Central memory CD4-positive, alpha-beta T cell (primary cell): ENCODE measurements at regions not wholly inside any gene's neighbourhood (a gene's known extent, or its start where the extent isn't known, plus 50 kb on each side); places are given as distances from the start of the nearest gene placed in this dataset.

Source experiments
- DNase-seq: peaks from one replicate; pipeline ENCODE4 v3.0.0; 2022

DNA sequence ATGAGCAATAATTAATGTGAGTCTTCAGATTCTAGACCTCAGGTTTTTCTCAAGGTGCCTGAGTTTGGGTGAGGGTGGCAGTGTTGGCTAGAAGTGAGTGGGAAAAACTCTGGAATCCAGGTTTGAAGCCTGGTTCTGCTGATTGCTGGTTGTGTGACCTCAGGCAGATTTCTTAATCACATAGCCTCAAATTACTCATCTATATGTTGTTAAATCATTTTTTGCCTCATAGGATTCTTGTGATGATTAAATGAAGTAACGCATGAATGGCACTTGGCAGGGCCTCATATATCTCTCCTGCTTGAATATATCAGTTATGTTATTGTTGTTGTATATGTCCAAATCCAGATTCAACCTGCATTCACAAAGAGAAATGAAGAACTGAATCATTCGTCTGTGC, 60.5 kb downstream of the NR2F2 start:
- DNase-seq, result no peak

DNA sequence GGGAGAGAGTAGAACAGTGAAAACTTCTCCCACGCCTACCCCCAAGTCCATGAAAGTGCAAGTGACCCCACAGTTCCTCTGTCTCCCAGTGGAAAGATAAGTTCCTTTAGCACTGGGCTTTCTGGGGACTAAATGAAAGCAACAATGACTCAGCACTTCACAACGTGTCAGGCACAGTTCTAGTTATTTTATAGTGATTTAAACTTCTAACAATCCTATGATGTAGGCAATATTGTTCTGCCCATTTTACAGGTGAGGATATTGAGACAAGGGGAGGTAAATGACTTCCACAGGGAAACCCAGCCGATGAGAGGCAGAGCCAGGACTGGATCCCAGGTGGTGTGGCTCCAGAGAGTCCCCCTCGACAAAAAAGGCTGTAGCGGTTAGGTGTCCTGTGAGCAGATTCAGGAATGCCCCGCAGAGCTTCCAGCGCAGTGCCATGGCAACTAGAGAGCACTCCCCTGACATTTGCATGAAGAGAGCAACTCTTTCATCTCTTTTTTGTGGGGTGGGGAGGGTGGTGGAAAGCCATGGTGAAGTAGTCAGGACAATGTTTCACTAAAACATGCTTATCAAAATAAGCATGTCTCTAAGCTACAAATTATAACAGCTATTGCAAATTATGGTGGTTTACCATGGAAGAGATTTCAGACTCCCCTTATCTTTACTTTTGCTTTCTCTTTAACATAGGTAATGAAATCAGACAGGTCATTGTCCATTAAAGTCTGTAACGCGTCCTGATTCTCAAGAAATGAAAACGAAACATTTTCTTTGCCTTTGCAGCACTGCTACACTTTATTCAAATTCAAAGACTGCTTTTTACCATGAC, 62.1 kb downstream of the NR2F2 start:
- no peak for DNase-seq

DNA sequence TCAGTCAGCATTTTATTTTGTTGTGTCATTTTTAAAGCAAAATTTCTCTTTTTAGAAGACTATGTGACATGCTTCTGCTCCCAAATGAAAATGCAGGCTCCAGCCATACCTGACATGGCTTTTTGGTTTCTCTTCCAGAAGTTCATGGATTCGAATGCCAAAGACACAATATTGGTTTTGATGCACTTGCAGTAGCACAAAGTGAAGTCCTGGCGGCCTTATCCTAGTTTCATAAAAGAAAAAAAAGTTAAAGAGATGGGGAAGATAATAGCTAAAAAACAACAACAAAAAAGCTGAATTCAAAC, 62.7 kb downstream of the NR2F2 start:
- DNase-seq, result no peak

DNA sequence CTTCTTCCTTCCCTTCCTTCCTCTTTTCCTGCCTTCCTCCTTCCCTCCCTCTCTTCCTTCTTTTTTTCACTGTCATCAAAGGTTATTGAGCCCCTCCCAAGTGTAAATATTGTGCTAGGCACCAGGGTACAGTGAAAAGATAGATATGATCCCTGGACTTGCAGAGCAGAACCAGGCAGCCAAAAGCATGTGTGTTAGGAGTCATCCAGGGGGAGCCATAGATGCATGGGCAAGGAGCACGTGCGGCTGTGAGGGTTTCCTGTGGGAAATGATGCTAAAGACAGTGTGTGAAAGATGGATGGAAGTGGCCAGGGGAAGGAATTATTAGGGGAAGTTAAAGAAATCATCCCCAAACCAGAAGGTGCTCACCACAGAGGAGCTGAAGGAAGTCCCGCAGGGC, 65.2 kb downstream of the NR2F2 start:
- DNase-seq, result no peak

DNA sequence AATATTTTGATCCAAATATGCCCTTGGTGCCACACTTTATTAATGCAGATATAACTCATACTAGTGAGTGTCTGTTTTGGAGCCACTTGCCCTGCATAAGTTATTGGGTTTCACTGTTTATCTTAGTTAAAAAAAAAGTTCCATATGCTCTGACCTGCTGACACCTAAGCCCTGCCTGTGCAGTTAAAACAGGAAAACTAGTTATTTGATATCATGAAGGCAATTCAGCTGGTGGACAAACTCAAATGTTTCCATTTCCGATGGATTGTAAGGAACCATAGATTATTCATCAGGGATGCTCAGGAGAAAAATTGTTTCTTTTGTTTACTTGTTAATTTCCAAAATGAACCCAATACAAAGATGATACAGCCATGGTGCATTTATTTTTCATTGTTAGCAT, 68.3 kb downstream of the NR2F2 start:
- DNase-seq, result no peak

DNA sequence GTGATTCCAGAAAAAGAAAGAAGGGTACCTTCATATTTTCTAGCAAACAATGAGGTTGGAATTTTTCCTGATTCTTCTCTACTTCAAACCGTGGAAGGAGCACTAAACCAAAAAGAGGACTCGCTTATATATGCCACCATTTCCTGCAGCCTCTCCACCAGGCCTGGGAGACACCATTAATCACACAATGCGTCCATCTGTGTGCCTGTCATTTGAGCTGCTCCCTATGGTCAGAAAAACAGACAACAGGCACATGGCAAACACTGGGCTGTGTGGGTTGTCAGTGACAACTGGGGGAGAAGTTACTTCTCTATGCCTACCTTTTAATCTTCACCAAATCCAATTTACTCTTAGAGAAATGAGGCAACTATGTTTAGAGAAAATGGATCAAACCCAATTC, 71.9 kb downstream of the NR2F2 start:
- DNase-seq, result no peak

DNA sequence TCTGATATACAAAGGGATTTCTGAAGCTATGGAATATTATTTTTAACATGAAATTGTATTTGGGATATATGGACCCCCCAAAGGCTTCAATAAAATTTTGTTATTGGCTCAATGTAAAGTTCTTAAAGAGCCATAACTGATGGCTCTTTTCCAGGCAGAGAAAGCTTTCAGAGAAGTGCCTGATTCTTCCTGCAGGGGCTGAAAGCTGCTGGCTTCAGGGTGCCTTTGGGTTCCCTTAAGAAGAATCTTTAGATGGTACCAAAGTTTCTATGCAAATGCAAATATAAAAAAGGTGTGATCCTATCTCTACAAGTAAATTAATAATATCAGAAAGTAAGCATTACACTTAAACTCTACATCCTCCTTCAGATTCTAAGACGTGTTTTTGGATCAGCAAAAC, 72.6 kb downstream of the NR2F2 start:
- DNase-seq, result no peak

DNA sequence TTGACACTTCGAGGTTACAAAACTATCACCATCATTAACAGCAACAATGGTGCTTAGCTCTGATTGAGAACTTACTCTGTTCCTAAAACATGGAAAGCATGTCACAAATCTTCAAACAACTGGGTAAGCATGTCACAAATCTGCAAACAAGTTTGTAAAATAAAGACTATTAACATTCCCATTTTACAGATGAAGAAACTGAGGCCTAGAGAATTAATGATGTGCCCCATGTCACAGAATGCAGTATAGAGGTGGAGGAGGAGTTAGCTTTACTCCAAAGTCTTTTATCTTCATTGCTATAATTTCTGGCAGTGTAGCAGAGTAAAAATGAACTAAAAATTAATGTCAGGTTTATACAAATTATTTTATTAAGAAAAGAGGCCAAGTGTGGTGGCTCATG, 73.4 kb downstream of the NR2F2 start:
- no peak for DNase-seq

DNA sequence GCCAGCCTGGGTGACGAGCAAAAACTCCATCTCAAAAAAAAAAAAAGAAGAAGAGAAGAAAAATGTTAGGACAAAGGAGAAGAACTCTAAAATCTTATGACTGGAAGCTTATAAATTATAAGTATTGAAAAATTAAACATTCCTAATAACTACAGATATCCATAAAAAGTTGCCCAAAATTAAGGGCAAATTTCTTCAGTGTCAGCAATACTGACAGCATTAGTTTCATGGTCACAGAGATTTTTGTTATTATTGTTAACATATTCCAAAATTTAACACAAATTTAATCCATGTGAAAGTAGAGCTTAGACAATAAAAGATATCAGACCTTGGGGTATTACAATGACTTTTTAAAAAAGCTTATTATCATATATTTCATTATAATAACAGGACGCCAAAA, 74.1 kb downstream of the NR2F2 start:
- no peak for DNase-seq

DNA sequence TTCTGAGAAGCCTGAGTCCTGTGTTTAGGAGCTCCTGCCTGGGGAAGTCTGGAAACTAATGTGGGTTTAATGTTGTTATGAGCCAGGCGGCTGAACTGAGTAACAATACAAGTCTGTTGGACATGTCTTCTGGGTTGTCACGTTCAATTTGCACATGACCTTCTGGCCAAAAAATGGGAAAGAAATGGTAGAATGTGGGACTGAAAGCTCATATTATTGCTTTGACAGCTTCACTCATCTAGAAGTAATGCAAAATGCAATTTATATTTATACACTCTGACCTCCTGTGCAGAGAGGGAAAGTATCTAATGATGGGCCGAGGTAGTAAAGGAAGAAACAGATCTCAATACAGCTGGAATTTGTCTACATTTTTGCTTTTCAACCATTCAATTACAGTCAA, 75.8 kb downstream of the NR2F2 start:
- DNase-seq, result no peak

DNA sequence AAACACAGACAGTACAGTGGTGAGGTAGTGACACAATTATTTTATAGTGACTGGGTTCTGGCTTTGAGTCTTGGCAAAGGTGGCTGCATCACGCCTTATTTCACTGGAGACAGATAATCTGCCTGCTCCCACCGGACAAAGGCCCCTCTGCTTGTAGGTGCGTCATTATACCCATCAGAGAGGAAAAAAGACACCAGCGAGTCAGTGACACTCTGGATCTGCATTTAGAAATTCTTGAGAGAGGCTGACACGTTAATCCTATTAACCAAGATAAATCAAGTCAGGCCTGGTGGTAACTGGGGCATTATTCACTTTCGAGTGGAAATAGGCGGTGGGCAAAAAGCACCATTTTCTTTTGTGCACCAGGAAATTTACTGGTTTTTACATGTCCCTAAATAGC, 76.2 kb downstream of the NR2F2 start:
- DNase-seq, result no peak

DNA sequence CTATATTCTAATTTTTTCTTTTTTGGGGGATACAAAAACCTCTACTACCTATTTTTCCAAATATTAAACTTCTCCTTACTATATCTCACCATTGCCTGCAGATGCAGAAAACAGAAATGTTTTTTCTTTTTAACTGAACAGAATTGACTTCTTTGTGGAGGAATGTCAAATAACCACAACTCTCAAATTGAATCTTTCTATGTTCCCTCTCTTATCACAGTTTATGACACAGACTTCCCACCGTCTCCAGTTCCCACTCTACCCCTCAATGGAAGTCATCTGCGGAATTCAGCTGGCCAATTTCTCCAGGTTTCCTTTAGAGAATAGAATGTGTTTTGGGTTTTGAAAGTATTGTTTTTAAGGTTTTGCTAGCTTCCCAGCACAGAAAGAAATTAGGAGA, 77.0 kb downstream of the NR2F2 start:
- no peak for DNase-seq

DNA sequence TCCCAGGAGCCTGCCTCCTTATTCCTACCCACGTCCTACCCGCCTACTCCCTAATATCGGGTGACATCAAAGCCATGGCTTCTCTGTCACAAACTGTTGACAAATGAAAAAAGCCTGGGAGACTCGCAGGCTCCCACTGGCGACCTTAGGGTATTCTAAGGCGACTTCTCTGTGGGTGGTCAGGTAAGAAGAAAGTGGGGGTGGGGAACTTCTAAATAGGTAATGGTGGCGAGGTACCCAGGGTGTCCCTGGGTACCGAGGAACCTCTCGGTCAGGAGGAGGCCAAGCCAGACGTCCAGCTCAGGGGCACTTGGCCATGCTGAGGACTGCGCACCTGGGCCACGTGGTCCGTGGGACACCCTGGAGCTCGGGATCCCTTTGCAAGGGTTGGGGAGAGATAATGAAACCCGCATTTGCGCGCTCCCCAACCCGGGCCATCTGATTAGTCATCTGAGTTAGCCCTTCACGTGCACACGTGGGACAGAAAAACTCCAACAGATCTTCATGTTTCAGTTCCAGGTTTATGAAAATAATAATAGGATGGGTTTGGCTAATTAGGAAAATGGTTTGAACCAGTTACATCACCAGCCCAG, 78.2 kb downstream of the NR2F2 start:
- no peak for DNase-seq

DNA sequence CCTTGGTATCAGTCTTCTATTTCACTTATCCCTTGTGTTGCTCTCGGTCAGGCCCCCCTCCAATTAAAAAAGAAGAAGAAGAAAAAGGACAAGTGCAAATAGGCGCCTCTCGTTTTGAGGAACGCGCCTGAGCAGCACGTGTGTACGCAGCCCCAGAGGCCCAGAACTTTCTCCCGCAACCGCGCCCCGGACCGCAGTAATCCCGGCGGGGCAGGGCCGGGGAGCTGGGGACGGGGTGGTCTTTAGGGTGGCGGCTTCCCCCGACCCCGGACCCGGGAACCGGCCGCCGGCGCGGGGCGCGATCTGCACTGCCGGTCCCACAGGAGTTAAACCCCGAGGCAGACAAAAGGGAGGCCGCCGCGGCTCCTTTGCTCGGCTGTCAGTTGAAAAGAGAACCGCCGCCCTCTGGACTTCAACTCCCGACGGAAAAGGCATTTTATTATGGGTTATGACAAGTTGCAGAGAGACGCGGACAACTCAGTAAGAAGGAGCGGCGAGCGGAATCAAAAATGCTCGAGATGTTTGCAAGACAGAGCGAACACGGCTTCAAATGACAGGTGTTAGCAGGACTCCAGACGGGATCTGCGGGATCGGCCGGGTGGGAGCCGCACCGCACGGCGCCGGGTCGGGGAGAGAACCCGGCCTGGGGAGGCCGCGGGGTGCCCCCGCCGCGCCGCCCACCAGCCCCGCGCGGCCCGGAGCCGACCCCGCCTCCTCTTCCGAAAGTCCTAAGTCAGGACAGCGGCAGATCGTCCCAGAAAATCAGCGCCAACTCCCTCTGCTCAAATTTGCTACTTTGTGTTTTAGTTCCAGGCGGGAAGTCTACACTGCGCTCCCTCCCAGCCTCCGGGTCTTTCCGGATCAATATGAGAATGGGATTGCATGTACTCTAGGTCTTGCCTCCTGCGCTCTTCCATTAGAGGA, 79.0 kb downstream of the NR2F2 start:
- DNase-seq, result no peak

DNA sequence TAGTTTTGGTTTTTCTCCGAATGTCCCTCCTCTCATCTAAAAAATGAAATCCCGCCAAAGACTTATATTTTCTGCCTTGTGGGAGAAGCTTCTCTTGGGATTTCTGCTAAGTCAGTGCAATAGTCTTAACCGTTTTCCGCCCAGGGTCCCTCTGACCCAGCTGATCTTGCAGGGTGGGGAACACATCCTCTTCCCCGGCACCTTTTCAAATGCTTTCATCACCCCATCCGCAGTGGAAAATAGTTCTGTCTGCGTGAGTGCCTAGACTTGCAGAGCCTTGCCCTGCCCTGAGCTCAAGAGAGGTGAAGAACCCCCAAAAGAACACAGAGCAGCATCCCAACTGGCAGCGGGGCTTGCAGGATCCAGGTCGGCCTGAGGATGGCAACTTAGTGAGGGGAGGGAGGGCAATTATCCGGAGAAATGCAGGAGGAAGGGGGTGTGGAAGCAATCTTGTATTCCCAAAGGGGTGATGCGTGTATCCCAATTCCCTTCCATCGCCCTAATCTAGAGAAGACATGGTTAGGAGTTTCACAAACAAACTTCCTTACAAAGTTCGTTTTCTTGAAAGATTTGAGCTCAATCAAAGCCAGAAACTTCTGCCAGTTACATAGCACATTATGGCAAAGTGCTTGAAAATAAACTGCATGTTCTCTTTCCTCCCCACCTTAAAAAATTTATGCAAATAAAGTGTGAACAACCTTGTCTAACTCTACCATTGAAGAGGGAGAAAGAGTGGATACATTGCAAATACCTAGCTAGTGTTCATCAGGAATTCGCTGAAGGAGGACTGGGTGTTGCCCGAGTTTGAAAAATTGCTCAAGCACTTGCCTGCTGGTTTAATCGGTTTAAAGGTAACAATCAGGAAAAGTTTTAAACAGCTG, 79.9 kb downstream of the NR2F2 start:
- no peak for DNase-seq

DNA sequence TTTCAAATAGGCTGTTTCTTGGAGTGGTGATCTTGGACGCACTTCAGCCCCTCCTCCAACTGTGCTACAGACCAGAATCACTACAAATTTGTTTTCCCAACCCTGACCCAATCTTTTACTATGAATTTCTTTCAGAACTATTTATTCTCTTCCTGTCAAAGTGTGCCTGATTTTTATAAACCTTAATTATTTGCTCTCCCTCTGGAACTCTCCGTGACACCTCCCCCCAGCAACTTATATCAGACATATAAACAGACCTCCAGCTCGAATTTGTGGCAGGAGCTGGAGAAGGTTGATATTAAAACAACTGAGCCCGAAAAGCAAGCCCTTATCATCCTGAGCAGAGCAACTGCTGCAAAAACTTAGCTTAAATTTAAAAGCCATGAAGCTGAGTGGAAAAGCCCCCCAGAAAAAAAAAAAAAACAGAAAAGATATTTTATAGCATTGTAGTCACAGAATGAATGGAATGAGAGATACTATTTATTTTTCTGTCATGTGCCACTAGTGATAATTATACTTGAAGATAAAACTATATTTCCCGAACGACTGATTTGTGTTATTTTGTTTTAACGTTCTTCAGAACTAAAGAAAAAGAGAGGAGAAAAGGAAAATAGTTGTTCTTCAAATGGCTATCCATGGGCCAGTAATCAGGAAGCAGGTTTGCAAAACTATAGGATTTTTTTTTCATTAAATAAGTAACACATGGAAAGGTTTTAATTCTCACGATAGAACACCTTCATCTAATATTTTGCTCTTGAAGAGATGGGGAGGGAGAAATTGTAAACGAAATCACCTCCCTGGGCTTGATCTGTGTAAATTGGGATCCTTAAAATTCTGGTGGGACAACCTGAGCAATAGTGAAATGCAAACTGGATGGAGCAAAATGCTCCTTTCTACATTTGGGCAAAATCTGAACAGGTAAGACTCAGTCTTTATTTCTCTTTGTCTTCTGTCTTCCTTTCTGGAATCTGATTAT, 80.8 kb downstream of the NR2F2 start:
- DNase-seq, result no peak

DNA sequence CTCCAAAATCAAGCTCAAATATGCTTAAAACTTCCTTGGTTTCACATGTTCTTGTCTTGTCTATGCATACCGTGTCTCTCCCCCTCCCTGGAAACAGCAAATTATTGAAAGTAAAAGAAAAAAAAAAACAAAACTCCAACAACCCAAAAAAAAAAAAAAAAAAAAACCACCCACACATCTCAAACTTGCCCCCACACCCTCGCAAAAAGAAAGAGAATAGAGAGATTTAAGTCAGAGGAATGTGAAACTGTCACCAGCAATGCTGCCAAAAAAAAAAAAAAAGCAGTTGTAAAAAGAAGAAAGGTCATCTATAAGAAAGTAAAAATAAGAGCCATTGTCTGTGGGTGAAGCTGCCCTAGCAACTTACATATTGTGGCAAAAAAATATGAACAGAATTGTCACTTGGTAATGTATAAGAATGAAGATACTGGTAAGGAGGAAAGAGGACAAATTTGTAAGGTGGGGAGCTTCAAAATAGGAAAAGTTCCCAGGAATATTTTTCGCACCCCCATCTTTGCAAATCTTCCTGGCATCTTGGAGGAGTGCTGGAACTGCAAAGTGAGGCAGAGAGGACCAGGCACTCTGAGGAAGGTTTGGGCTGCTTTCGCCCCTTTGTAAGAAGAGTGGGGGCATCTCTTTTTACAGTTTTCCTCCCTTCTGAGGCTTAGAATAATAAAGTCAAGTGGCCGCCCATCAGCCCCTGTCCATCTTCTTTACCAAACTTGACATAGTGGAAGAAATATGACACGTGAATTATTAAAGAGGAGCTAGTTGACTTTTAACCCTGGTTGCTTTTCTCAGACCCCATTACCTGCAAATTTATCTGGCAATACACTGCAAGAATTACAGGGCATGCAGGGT, 81.8 kb downstream of the NR2F2 start:
- DNase-seq, result no peak

DNA sequence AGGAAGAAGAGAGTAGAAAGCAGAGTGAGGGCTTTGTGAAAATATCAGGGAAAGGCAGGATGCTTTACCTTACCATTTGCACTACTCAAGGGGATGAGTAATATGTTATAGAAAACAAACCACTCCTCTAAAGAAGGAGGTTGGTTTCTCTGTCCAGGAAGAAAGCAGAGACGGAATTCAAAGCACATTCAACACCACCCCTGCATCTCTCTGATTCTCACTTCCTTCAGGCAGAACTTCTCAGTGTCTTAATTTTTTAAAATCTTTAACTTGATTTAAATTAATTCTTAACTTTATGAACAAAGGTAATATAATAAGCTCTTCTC, 82.4 kb downstream of the NR2F2 start:
- DNase-seq, result no peak

DNA sequence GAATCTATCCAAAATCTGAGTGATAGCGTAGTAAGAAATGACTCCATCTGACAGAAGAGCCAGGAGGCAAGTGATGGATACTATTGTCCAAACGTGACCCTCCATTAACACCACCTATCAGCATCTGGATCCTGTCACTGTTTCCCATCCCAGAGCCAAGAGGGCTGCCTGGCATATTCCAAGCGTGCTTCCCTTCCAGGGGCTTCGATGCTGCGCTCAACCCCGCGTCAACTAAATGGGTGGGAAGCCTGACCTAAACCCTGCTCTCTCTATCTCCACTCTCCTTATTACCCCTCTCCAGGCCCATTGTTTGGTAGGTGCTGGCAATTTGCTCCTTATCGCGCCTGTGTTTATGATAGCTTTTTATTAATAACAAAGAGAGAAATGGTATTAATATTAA, 83.2 kb downstream of the NR2F2 start:
- no peak for DNase-seq

DNA sequence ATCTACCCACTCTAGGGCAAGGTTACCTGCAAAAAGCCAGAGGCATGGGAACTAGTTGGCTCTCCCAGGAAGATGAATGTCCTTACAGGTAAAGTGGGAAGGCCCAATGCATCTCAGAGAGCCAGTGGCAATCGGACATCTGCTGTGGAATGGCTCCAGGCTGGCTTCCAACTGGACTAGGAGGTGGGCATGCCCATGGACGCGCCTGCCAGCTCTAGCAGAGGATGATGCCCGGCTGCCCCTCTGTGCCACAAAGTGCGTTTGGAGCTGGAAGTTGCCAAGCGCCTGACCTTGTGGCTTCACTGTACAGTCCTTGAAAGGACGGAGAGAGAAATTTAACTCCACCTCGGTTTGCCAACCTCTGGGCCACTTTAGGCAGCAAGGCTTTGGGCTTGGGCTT, 84.4 kb downstream of the NR2F2 start:
- DNase-seq, result no peak
